Ovary (tissue), 7 donors: ENCODE measurements at regions not wholly inside any gene's neighbourhood (a gene's known extent, or its start where the extent isn't known, plus 50 kb on each side); places are given as distances from the start of the nearest gene placed in this dataset.

Experiments
- DNase-seq, 5 donors: peaks; one replicate each; pipeline ENCODE4 v3.0.0-alpha.2; 2019 to 2020
- H3K27ac ChIP-seq, 2 donors: fragments of 200-600 bp; one replicate each; pipeline versions ENCODE4 v1.5.1 to v1.8.0; 2019 to 2022
- H3K27me3 ChIP-seq: fragments of 200-600 bp; one replicate; pipeline ENCODE4 v1.8.0; 2022
- H3K36me3 ChIP-seq: fragments of 200-600 bp; sonication (generic); one replicate; pipeline ENCODE4 v1.5.1; 2019
- H3K4me1 ChIP-seq: one replicate; pipeline ENCODE4 v1.8.1; 2013; ENCODE audit warnings: mild to moderate bottlenecking, moderate library complexity; ENCODE audit not compliant: insufficient read depth
- H3K4me3 ChIP-seq: fragments of 200-600 bp; sonication (generic); one replicate; pipeline ENCODE4 v1.5.1; 2017
- H3K9me3 ChIP-seq, 2 donors: fragments of 200-600 bp in 1 of 2; sonication (generic) in 1 of 2; one replicate each; pipeline versions ENCODE4 v1.5.1 to v1.8.1; 2013 to 2019; ENCODE audit warnings: mild to moderate bottlenecking in 1 of 2, moderate library complexity in 1 of 2
- CTCF ChIP-seq, 3 donors: fragments of 450-650 bp in 2 of 3; fragments of 200-600 bp in 1 of 3; IDR thresholded peaks; one replicate each; pipeline versions ENCODE4 v1.5.1 to v1.8.0; 2016 to 2022; ENCODE audit warnings: antibody characterized with exemption in 3 of 3, mild to moderate bottlenecking in 1 of 3
- EP300 ChIP-seq: sonication (generic); formaldehyde crosslinking; IDR thresholded peaks from one replicate; pipeline ENCODE4 v1.6.1; 2017; ENCODE audit warnings: antibody characterized with exemption
- POLR2A ChIP-seq: fragments of 450-650 bp; IDR thresholded peaks from one replicate; pipeline ENCODE4 v1.6.1; 2017; ENCODE audit warnings: antibody characterized with exemption, mild to moderate bottlenecking, moderate library complexity
- WGBS, 3 donors: extraction: QIAGEN DNeasy Blood & Tissue Kit in 1 of 3; methylation state at CpG; one replicate each; pipeline versions ENCODE4 v1.1.5 to v1.1.7; 2013 to 2017; 5-methylcytosine and 5-hydroxymethylcytosine counted together
- intact Hi-C, 4 donors: fragments of 100-400 bp; cut with DNase I; formaldehyde crosslinking; loops; one replicate each; pipeline versions ENCODE4 v1.11.0 to v1.15.1; 2022 to 2023
- donor health status: DM: no; HTN: no; CAD: no; lungs with moderate emphysema.
- donor health status: DM: no; HTN: no; CAD: no.
- donor health status: Bipolar disorder and iron deficiency.
- donor health status: DM: no; HTN: no; CAD: no.
- donor health status: DM: yes; HTN: yes; CAD: no.

GRCh38 chr17:13931800-13932460 is 137.4 kb upstream of the COX10 start:
- H3K36me3 ChIP-seq, result no peaks in the 10 kb centered on the region
- no peaks in the 10 kb centered on the region for H3K9me3 ChIP-seq
- H3K27me3 ChIP-seq, result no peaks in the 10 kb centered on the region
- H3K27ac ChIP-seq, result no peak overlapping the region
- TF ChIP-seq POLR2A, result no peak
- TF ChIP-seq EP300, result no peak
- no peak for TF ChIP-seq CTCF (IDR thresholded peaks at IDR 0.05)
- H3K4me3 ChIP-seq, result no peak overlapping the region
- DNase-seq, result peak in 1 of 5 donors; percentile 37
- no peaks in the 10 kb centered on the region for H3K4me1 ChIP-seq
- WGBS, 3 donors, result 44 to 48% (median 47%) methylated on average over 4 of the region's 4 CpGs
- intact Hi-C loops, result no loop called here

GRCh38 chr17:13933441-13934276 is 135.6 kb upstream of the COX10 start:
- no peak for TF ChIP-seq POLR2A
- no peak for TF ChIP-seq EP300
- TF ChIP-seq CTCF (IDR thresholded peaks at IDR 0.05), result no peak
- Histone ChIP-seq H3K4me1 (no peaks in the 10 kb centered on the region), H3K27ac (no peak overlapping the region), H3K27me3 (no peaks in the 10 kb centered on the region), H3K36me3 (no peaks in the 10 kb centered on the region), H3K4me3 (no peak overlapping the region), H3K9me3 (no peaks in the 10 kb centered on the region)
- WGBS, 3 donors, result 76 to 82% (median 81%) methylated on average over 8 of the region's 8 CpGs
- intact Hi-C loops, result no loop called here
- DNase-seq, result no peak

GRCh38 chr17:13939222-13939621 is 130.1 kb upstream of the COX10 start:
- Histone ChIP-seq H3K36me3 (no peaks in the 10 kb centered on the region), H3K4me3 (no peak overlapping the region), H3K27me3 (no peaks in the 10 kb centered on the region), H3K4me1 (no peaks in the 10 kb centered on the region), H3K27ac (no peak overlapping the region), H3K9me3 (no peaks in the 10 kb centered on the region)
- intact Hi-C loops, result no loop called here
- TF ChIP-seq POLR2A (no peak), CTCF (IDR thresholded peaks at IDR 0.05) (no peak), EP300 (no peak)
- 0 to 43% (median 40%) methylated on average over 1 of the region's 1 CpG for WGBS, 3 donors
- DNase-seq, result no peak

- DNase-seq, result no peak
- intact Hi-C loops, result no loop called here
- Histone ChIP-seq H3K4me1 (no peaks in the 10 kb centered on the region), H3K4me3 (no peak overlapping the region), H3K27me3 (no peaks in the 10 kb centered on the region), H3K9me3 (no peaks in the 10 kb centered on the region), H3K36me3 (no peaks in the 10 kb centered on the region), H3K27ac (no peak overlapping the region)
- TF ChIP-seq CTCF (IDR thresholded peaks at IDR 0.05) (no peak), EP300 (no peak), POLR2A (no peak)
- 89 to 94% (median 92%) methylated on average over 3 of the region's 3 CpGs for WGBS, 3 donors
Measured at GRCh38 chr17:13940858-13941665, 128.2 kb upstream of the COX10 start.
